Caco-2 (cell line): ENCODE measurements at regions not wholly inside any gene's neighbourhood (a gene's known extent, or its start where the extent isn't known, plus 50 kb on each side); places are given as distances from the start of the nearest gene placed in this dataset.

Experiments used
- BruUV-seq: library from RNA; stranded (reverse); fragments of 400-500 nt; replicated peaks from 2 replicates; lab custom pipeline; 2021; lab: Mats Ljungman, UMichigan
- CTCF ChIA-PET: fragments of 300-600 bp; sonication (Branson Sonifier 250); formaldehyde crosslinking; loops from one replicate; lab custom pipeline; 2022; ENCODE audit warnings: antibody characterized with exemption; lab: Charles Lee
- POLR2A ChIA-PET: fragments of 300-600 bp; sonication (Branson Sonifier 250); formaldehyde crosslinking; loops from one replicate; lab custom pipeline; 2022; ENCODE audit warnings: antibody characterized with exemption; lab: Charles Lee
- DNase-seq, 2 experiments: peaks; one replicate each; pipeline versions ENCODE4 v3.0.0 to v3.0.0-alpha.2; 2020 to 2022
- H3K27me3 ChIP-seq: replicated peaks from 2 replicates; pipeline ENCODE4 v1.6.0; 2011; ENCODE audit warnings: low read length; ENCODE audit not compliant: control insufficient read depth, insufficient read depth
- H3K36me3 ChIP-seq: 2 replicates; pipeline ENCODE4 v1.5.1; 2011; ENCODE audit warnings: low read length; ENCODE audit not compliant: control insufficient read depth, insufficient read depth
- H3K4me1 ChIP-seq: fragments of 250-450 bp; sonication (Bioruptor Pico); 2 replicates; pipeline ENCODE4 v1.5.1; 2020; ENCODE audit warnings: mild to moderate bottlenecking
- H3K4me3 ChIP-seq: 2 replicates; pipeline ENCODE4 v1.5.1; 2011; ENCODE audit warnings: low read depth, mild to moderate bottlenecking, control low read depth, low read length
- H3K9me3 ChIP-seq: fragments of 250-450 bp; sonication (Bioruptor Pico); 2 replicates; pipeline ENCODE4 v1.5.1; 2020; ENCODE audit warnings: mild to moderate bottlenecking, moderate library complexity
- H3K27ac Mint-ChIP-seq: one replicate; pipeline ENCODE4 v1.8.0; 2022; ENCODE audit warnings: mixed read lengths; ENCODE audit not compliant: unreplicated experiment
- H3K27me3 Mint-ChIP-seq: one replicate; pipeline ENCODE4 v1.8.0; 2022; ENCODE audit warnings: mixed read lengths; ENCODE audit not compliant: insufficient read depth, unreplicated experiment
- H3K36me3 Mint-ChIP-seq: one replicate; pipeline ENCODE4 v1.8.0; 2022; ENCODE audit warnings: mild to moderate bottlenecking, mixed read lengths; ENCODE audit not compliant: insufficient read depth, unreplicated experiment
- H3K4me1 Mint-ChIP-seq: one replicate; pipeline ENCODE4 v1.8.0; 2022; ENCODE audit warnings: low read depth, mixed read lengths; ENCODE audit not compliant: unreplicated experiment
- H3K4me3 Mint-ChIP-seq: one replicate; pipeline ENCODE4 v1.8.0; 2022; ENCODE audit warnings: mild to moderate bottlenecking, moderate library complexity, mixed read lengths; ENCODE audit not compliant: unreplicated experiment
- H3K9me3 Mint-ChIP-seq: one replicate; pipeline ENCODE4 v1.8.0; 2022; ENCODE audit warnings: mixed read lengths; ENCODE audit not compliant: unreplicated experiment
- intact Hi-C: fragments of 100-400 bp; cut with micrococcal nuclease; formaldehyde crosslinking; loops from one replicate; pipeline ENCODE4 v1.10.0; 2022; ENCODE audit not compliant: unreplicated experiment
- TF ChIP-seq, protein P1 (sequence below), 2 experiments: fragments of 200-600 bp in 1 of 2; IDR thresholded peaks; 1 replicate in 1 of 2; 2 replicates in 1 of 2; pipeline versions ENCODE4 v1.5.1 to v1.8.0; 2011 to 2022; ENCODE audit warnings: antibody characterized with exemption in 1 of 2, control low read depth in 1 of 2, inconsistent platforms in 1 of 2, low read depth in 1 of 2, low read length in 1 of 2, mild to moderate bottlenecking in 1 of 2, moderate library complexity in 1 of 2; ENCODE audit not compliant: insufficient read depth in 1 of 2, severe bottlenecking in 1 of 2, unreplicated experiment in 1 of 2

- H3K4me3 Mint-ChIP-seq, result no peak overlapping the region
- Histone ChIP-seq H3K4me1 (no peaks in the 10 kb centered on the region), H3K36me3 (no peaks in the 10 kb centered on the region), H3K27me3 (no peaks in the 10 kb centered on the region), H3K9me3 (no peaks in the 10 kb centered on the region), H3K4me3 (no peak overlapping the region)
- BruUV-seq, result no TSS peak
- H3K36me3 Mint-ChIP-seq, result no peaks in the 10 kb centered on the region
- no peaks in the 10 kb centered on the region for H3K9me3 Mint-ChIP-seq
- H3K4me1 Mint-ChIP-seq, result no peaks in the 10 kb centered on the region
- TF ChIP-seq, protein P1, sequence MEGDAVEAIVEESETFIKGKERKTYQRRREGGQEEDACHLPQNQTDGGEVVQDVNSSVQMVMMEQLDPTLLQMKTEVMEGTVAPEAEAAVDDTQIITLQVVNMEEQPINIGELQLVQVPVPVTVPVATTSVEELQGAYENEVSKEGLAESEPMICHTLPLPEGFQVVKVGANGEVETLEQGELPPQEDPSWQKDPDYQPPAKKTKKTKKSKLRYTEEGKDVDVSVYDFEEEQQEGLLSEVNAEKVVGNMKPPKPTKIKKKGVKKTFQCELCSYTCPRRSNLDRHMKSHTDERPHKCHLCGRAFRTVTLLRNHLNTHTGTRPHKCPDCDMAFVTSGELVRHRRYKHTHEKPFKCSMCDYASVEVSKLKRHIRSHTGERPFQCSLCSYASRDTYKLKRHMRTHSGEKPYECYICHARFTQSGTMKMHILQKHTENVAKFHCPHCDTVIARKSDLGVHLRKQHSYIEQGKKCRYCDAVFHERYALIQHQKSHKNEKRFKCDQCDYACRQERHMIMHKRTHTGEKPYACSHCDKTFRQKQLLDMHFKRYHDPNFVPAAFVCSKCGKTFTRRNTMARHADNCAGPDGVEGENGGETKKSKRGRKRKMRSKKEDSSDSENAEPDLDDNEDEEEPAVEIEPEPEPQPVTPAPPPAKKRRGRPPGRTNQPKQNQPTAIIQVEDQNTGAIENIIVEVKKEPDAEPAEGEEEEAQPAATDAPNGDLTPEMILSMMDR (IDR thresholded peaks at IDR 0.05; ENCODE audit: insufficient read depth in 1 of 2, low read depth in 1 of 2, low read length in 1 of 2, severe bottlenecking in 1 of 2, unreplicated experiment in 1 of 2), result no peak
- intact Hi-C loops, result no loop called here
- DNase-seq, result no peak
- CTCF ChIA-PET, result no interaction called here
- H3K27me3 Mint-ChIP-seq, result no peaks in the 10 kb centered on the region
- no peak overlapping the region for H3K27ac Mint-ChIP-seq
- POLR2A ChIA-PET, result no interaction called here
These were observed 180.6 kb upstream of the JUN start for GRCh38 chr1:58964428-58964827.

GRCh38 chr1:58964880-58965279, 181.0 kb upstream of the JUN start:
- no TSS peak for BruUV-seq
- no peak overlapping the region for H3K4me3 Mint-ChIP-seq
- intact Hi-C loops, result no loop called here
- H3K4me1 Mint-ChIP-seq, result no peaks in the 10 kb centered on the region
- Histone ChIP-seq H3K4me3 (no peak overlapping the region), H3K27me3 (no peaks in the 10 kb centered on the region), H3K4me1 (no peaks in the 10 kb centered on the region), H3K9me3 (no peaks in the 10 kb centered on the region), H3K36me3 (no peaks in the 10 kb centered on the region)
- no peaks in the 10 kb centered on the region for H3K27me3 Mint-ChIP-seq
- no peaks in the 10 kb centered on the region for H3K36me3 Mint-ChIP-seq
- DNase-seq, result peak; percentile 24 to 37
- TF ChIP-seq, protein P1 (IDR thresholded peaks at IDR 0.05; ENCODE audit: insufficient read depth in 1 of 2, low read depth in 1 of 2, low read length in 1 of 2, severe bottlenecking in 1 of 2, unreplicated experiment in 1 of 2), result no peak
- no peak overlapping the region for H3K27ac Mint-ChIP-seq
- CTCF ChIA-PET, result no interaction called here
- POLR2A ChIA-PET, result no interaction called here
- H3K9me3 Mint-ChIP-seq, result no peaks in the 10 kb centered on the region

DNA sequence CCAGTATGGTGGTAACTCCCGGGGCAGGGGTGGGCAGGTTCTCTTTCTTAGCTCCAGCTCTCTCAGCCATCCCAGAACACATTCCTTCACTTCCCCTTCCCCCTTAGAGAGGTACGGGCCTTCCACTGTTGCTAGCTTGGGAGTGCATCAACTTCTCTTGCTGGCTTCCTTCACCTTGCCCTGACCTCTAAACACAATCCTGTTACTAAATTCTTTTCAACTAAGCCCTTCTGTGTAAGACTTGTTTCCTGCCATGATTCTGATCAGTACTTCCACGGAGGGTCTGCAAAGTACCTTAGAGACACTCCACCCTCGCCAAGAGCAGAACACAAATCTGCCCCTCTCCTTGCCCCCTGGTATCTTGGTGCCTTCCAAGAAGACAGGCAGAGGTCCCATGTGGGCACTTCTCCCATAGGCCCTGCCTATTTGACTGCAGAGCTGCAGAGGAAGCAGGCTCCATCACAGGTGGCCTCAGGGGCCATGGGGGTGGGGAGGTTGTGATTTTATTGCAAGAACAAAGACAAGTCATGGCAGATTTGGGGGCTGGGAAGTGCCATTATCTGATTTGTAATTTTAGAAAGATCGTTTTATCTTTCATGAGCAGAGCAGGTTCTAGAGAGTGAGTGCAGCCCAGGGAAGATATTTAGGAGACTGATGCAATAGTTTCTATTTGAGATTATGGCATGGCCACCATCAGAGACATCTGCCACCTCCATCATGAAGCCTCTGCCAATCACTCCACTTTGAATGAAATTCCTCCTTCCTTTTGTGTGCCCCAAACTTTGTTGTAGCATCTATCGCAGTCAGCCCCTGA, 182.5 kb upstream of the JUN start:
- intact Hi-C loops, result no loop called here
- TF ChIP-seq, protein P1 (IDR thresholded peaks at IDR 0.05; ENCODE audit: insufficient read depth in 1 of 2, low read depth in 1 of 2, low read length in 1 of 2, severe bottlenecking in 1 of 2, unreplicated experiment in 1 of 2), result no peak
- no peak for DNase-seq
- H3K4me3 Mint-ChIP-seq, result no peak overlapping the region
- H3K27me3 Mint-ChIP-seq, result no peaks in the 10 kb centered on the region
- Histone ChIP-seq H3K9me3 (no peaks in the 10 kb centered on the region), H3K27me3 (no peaks in the 10 kb centered on the region), H3K36me3 (no peaks in the 10 kb centered on the region), H3K4me1 (no peaks in the 10 kb centered on the region), H3K4me3 (no peak overlapping the region)
- H3K9me3 Mint-ChIP-seq, result no peaks in the 10 kb centered on the region
- H3K36me3 Mint-ChIP-seq, result no peaks in the 10 kb centered on the region
- H3K4me1 Mint-ChIP-seq, result no peaks in the 10 kb centered on the region
- ChIA-PET POLR2A (no interaction called here), CTCF (interaction anchor here (1.1 kb wide), 1 partner anchor 793 kb away, joined by 4 read pairs; no protein-coding TSS in a partner anchor)
- H3K27ac Mint-ChIP-seq, result no peak overlapping the region
- BruUV-seq, result no TSS peak
